22Rv1 (cell line): ENCODE measurements at regions not wholly inside any gene's neighbourhood (a gene's known extent, or its start where the extent isn't known, plus 50 kb on each side); places are given as distances from the start of the nearest gene placed in this dataset.

Source experiments
- H3K27ac ChIP-seq: fragments of 450-650 bp; 2 replicates; pipeline ENCODE4 v1.5.1; 2017
- ZFX ChIP-seq: fragments of 450-650 bp; IDR thresholded peaks from 2 replicates; pipeline ENCODE4 v1.6.1; 2017; ENCODE audit warnings: antibody characterized with exemption, borderline replicate concordance
- TF ChIP-seq, protein P1 (sequence below): fragments of 450-650 bp; IDR thresholded peaks from 2 replicates; pipeline ENCODE4 v1.5.1; 2017; ENCODE audit warnings: mild to moderate bottlenecking

GRCh38 chr21:31405604-31406003, 61.5 kb upstream of the TIAM1 start:
- no peak overlapping the region for H3K27ac ChIP-seq
- TF ChIP-seq, protein P1, sequence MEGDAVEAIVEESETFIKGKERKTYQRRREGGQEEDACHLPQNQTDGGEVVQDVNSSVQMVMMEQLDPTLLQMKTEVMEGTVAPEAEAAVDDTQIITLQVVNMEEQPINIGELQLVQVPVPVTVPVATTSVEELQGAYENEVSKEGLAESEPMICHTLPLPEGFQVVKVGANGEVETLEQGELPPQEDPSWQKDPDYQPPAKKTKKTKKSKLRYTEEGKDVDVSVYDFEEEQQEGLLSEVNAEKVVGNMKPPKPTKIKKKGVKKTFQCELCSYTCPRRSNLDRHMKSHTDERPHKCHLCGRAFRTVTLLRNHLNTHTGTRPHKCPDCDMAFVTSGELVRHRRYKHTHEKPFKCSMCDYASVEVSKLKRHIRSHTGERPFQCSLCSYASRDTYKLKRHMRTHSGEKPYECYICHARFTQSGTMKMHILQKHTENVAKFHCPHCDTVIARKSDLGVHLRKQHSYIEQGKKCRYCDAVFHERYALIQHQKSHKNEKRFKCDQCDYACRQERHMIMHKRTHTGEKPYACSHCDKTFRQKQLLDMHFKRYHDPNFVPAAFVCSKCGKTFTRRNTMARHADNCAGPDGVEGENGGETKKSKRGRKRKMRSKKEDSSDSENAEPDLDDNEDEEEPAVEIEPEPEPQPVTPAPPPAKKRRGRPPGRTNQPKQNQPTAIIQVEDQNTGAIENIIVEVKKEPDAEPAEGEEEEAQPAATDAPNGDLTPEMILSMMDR, result no peak
- no peak for TF ChIP-seq ZFX

GRCh38 chr21:31403596-31404333, 59.7 kb upstream of the TIAM1 start:
- TF ChIP-seq, protein P1, result no peak
- TF ChIP-seq ZFX, result no peak
- H3K27ac ChIP-seq, result no peak overlapping the region

DNA sequence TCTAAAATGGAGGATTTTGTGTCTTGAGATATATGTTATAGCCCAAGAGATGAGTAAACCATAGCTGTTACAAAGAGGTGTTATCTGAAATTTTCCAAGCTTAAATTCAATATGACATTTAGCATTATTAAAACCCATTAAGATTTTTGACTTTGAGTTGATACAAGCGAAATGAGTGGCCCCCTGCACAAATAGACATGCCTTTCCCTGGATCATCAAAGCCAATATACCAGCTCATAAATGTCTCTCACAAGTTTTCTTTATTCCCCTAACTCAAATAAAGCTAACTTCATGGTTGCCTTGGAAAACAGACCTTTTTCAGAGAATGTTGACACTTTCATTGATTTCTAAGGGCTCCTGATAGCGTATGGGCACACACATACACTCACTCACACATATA, 55.5 kb upstream of the TIAM1 start:
- TF ChIP-seq, protein P1, result no peak
- no peak overlapping the region for H3K27ac ChIP-seq

- no peak for TF ChIP-seq ZFX
- TF ChIP-seq, protein P1, result no peak
- no peak overlapping the region for H3K27ac ChIP-seq
Measured at GRCh38 chr21:31398574-31398973, 54.5 kb upstream of the TIAM1 start.

DNA sequence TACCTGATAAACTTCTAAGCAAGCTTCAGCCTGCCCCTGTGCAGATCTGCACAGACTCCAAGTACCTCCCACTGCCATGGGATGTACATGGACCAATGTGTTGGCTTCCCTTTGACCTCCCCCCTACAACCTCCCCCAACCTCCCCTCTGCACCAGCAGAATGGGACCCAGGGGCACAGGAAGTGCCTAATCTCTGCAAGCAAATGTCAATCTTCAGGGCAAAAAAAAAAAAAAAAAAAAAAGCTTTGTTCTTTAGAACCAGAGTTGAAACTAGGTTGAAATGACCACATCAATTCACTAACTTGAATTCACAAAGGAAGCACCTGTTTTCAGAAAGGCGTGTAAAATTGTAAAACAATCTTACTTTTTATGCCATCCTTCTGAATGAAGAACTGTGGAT, 53.9 kb upstream of the TIAM1 start:
- TF ChIP-seq, protein P1, result no peak
- no peak for TF ChIP-seq ZFX
- no peak overlapping the region for H3K27ac ChIP-seq

DNA sequence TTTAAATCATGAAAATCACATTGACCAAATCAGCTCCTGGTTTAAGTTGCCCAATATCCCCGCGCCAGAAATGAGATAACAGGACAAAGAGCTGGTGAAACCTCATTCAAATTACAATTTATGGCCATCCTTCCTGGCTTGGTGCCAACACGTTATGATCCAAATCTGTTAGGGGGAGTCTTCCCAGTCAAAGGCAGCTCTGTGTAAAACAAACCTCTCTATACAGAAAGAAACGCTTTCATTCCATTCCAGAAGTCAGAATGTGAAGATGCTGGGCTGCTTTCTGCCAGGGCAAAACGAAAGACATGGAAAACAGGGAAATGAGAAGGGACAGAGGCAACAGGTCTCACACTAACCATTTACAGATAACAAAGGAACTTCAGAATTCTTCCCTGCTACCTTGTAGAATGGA, 53.5 kb upstream of the TIAM1 start:
- TF ChIP-seq, protein P1, result no peak
- TF ChIP-seq ZFX, result no peak
- H3K27ac ChIP-seq, result no peak overlapping the region

DNA sequence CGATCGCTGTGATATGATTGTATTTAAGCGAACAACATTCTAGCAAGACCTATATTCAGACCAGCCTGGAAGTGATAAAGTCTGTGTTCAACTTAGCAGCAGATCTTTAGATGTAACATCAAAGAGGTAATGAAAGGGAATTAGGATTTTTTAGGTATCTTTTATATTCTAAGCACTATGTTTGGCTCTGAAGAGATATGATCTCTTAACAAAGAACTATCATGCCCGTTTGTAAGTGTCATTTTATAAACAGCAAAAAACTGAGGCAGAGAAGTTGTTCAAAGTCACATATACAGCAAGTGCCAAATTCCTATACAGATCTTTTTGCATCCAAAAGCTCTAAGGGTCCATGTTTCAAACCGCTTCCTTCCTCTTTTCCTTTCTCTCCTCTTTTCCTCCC, 53.0 kb upstream of the TIAM1 start:
- no peak overlapping the region for H3K27ac ChIP-seq
- TF ChIP-seq, protein P1, result no peak
- TF ChIP-seq ZFX, result no peak
